Mesenchymal stem cell (in vitro differentiated cells and primary cell): ENCODE measurements at regions not wholly inside any gene's neighbourhood (a gene's known extent, or its start where the extent isn't known, plus 50 kb on each side); places are given as distances from the start of the nearest gene placed in this dataset.

Experiments
- DNase-seq: peaks from one replicate; pipeline ENCODE4 v3.0.0-alpha.2; 2013
- H2AFZ ChIP-seq: one replicate; pipeline ENCODE4 v1.6.1; 2013; ENCODE audit warnings: low read depth, mild to moderate bottlenecking, control low read depth, inconsistent platforms, low read length, moderate library complexity
- H2AK5ac ChIP-seq: 2 replicates; pipeline ENCODE4 v1.6.1; 2013; ENCODE audit warnings: low read length, moderate library complexity, mild to moderate bottlenecking, inconsistent platforms; ENCODE audit not compliant: severe bottlenecking
- H2BK120ac ChIP-seq: one replicate; pipeline ENCODE4 v1.6.1; 2013; ENCODE audit warnings: low read depth, mild to moderate bottlenecking, inconsistent platforms, low read length, moderate library complexity
- H2BK12ac ChIP-seq, 2 experiments: one replicate each; pipeline ENCODE4 v1.6.1; 2013; ENCODE audit warnings: inconsistent platforms in 2 of 2, low read length in 2 of 2, mild to moderate bottlenecking in 2 of 2, moderate library complexity in 2 of 2, control low read depth in 1 of 2
- H2BK15ac ChIP-seq: one replicate; pipeline ENCODE4 v1.6.1; 2013; ENCODE audit warnings: mild to moderate bottlenecking, low read depth, inconsistent platforms; ENCODE audit not compliant: poor library complexity, severe bottlenecking
- H2BK5ac ChIP-seq: 2 replicates; pipeline ENCODE4 v1.6.1; 2013; ENCODE audit warnings: low read depth, mild to moderate bottlenecking, low read length, control low read depth, inconsistent platforms; ENCODE audit not compliant: poor library complexity, severe bottlenecking
- H3K14ac ChIP-seq, 2 experiments: one replicate each; pipeline ENCODE4 v1.6.1; 2013; ENCODE audit warnings: inconsistent platforms in 2 of 2, low read length in 2 of 2, control low read depth in 1 of 2, mild to moderate bottlenecking in 1 of 2, moderate library complexity in 1 of 2
- H3K18ac ChIP-seq, 2 experiments: one replicate each; pipeline ENCODE4 v1.6.1; 2013; ENCODE audit warnings: inconsistent platforms in 2 of 2, low read length in 2 of 2, control low read depth in 1 of 2, low read depth in 1 of 2, mild to moderate bottlenecking in 1 of 2
- H3K23ac ChIP-seq, 2 experiments: one replicate each; pipeline ENCODE4 v1.6.1; 2013; ENCODE audit warnings: inconsistent platforms in 2 of 2, low read length in 2 of 2, mild to moderate bottlenecking in 2 of 2, moderate library complexity in 2 of 2, control low read depth in 1 of 2
- H3K27ac ChIP-seq: 2 replicates; pipeline ENCODE4 v1.5.1; 2013; ENCODE audit warnings: mild to moderate bottlenecking, moderate library complexity, low read length, control low read depth, inconsistent platforms; ENCODE audit not compliant: poor library complexity, severe bottlenecking
- H3K27me3 ChIP-seq, 2 experiments: 2 replicates each; pipeline versions ENCODE4 v1.6.1 to v1.7.0; 2013; ENCODE audit warnings: low read length in 2 of 2, mild to moderate bottlenecking in 2 of 2, moderate library complexity in 2 of 2, control low read depth in 1 of 2, inconsistent platforms in 1 of 2; ENCODE audit not compliant: control insufficient read depth in 1 of 2, insufficient read depth in 1 of 2
- H3K36me3 ChIP-seq, 2 experiments: 2 replicates each; pipeline versions ENCODE4 v1.6.1 to v1.7.0; 2013; ENCODE audit warnings: low read length in 2 of 2, control low read depth in 1 of 2, inconsistent platforms in 1 of 2, low read depth in 1 of 2, mild to moderate bottlenecking in 1 of 2; ENCODE audit not compliant: insufficient read depth in 2 of 2, control insufficient read depth in 1 of 2
- H3K4ac ChIP-seq, 2 experiments: one replicate each; pipeline ENCODE4 v1.6.1; 2013; ENCODE audit warnings: inconsistent platforms in 2 of 2, low read length in 2 of 2, mild to moderate bottlenecking in 2 of 2, moderate library complexity in 2 of 2, control low read depth in 1 of 2, low read depth in 1 of 2
- H3K4me1 ChIP-seq: 2 replicates; pipeline ENCODE4 v1.6.1; 2013; ENCODE audit warnings: low read depth, low read length, control low read depth; ENCODE audit not compliant: control insufficient read depth, insufficient read depth
- H3K4me2 ChIP-seq: 2 replicates; pipeline ENCODE4 v1.6.1; 2013; ENCODE audit warnings: low read length, mild to moderate bottlenecking, inconsistent platforms; ENCODE audit not compliant: poor library complexity, severe bottlenecking
- H3K4me3 ChIP-seq, 2 experiments: 2 replicates each; pipeline versions ENCODE4 v1.5.1 to v1.7.0; 2013; ENCODE audit warnings: low read length in 2 of 2, mild to moderate bottlenecking in 2 of 2, control low read depth in 1 of 2, low read depth in 1 of 2; ENCODE audit not compliant: insufficient read depth in 1 of 2
- H3K79me1 ChIP-seq: replicated peaks from 2 replicates; pipeline ENCODE4 v1.6.1; 2013; ENCODE audit warnings: mild to moderate bottlenecking, control low read depth, low read length, inconsistent platforms; ENCODE audit not compliant: poor library complexity, severe bottlenecking
- H3K9ac ChIP-seq: 2 replicates; pipeline ENCODE4 v1.7.0; 2013; ENCODE audit warnings: mild to moderate bottlenecking, low read length, moderate library complexity
- H3K9me3 ChIP-seq: 2 replicates; pipeline ENCODE4 v1.7.0; 2013; ENCODE audit warnings: mild to moderate bottlenecking, low read length; ENCODE audit not compliant: control insufficient read depth
- H4K8ac ChIP-seq: one replicate; pipeline ENCODE4 v1.6.1; 2013; ENCODE audit warnings: inconsistent platforms, mild to moderate bottlenecking, low read length, moderate library complexity
- H4K91ac ChIP-seq: one replicate; pipeline ENCODE4 v1.6.1; 2013; ENCODE audit warnings: mild to moderate bottlenecking, low read length, inconsistent platforms
- WGBS: methylation state at CpG from one replicate; pipeline ENCODE4 v1.1.7; 2013; ENCODE audit warnings: mixed read lengths; 5-methylcytosine and 5-hydroxymethylcytosine counted together

GRCh38 chr10:101299211-101299610 lies 54.8 kb upstream of the BTRC start:
- H2BK120ac ChIP-seq: no peak overlapping the region
- peaks cover 83 to 86% of the 10 kb centered on the region in 2 experiments for H3K27me3 ChIP-seq
- no peak overlapping the region for H2BK5ac ChIP-seq
- H3K4me2 ChIP-seq: no peak overlapping the region
- H4K8ac ChIP-seq: no peak overlapping the region
- no peak overlapping the region for H2AK5ac ChIP-seq
- no peak overlapping the region for H3K9ac ChIP-seq
- H3K4me1 ChIP-seq: no peaks in the 10 kb centered on the region
- H2AFZ ChIP-seq: no peak overlapping the region
- H3K4ac ChIP-seq: no peak overlapping the region
- no peak overlapping the region for H3K23ac ChIP-seq
- no peak for DNase-seq
- no peak overlapping the region for H2BK12ac ChIP-seq
- H3K18ac ChIP-seq: no peak overlapping the region
- no peak overlapping the region for H2BK15ac ChIP-seq
- WGBS: 61% methylated on average over 3 of the region's 6 CpGs
- H3K14ac ChIP-seq: no peak overlapping the region
- no peaks in the 10 kb centered on the region for H3K79me1 ChIP-seq
- no peaks in the 10 kb centered on the region for H3K36me3 ChIP-seq
- H3K9me3 ChIP-seq: no peaks in the 10 kb centered on the region
- no peak overlapping the region for H4K91ac ChIP-seq
- H3K4me3 ChIP-seq: no peak overlapping the region
- H3K27ac ChIP-seq: no peak overlapping the region

- Histone ChIP-seq H3K27ac (no peak overlapping the region), H2BK12ac (no peak overlapping the region)
- 33% methylated on average over 2 of the region's 2 CpGs for WGBS
Observed at GRCh38 chr10:101301111-101301731, 52.7 kb upstream of the BTRC start.

GRCh38 chr10:101303087-101303703 lies 50.8 kb upstream of the BTRC start:
- Histone ChIP-seq H2BK120ac (no peak overlapping the region), H2AFZ (no peak overlapping the region), H3K4me3 (no peak overlapping the region), H4K91ac (no peak overlapping the region), H3K9ac (no peak overlapping the region), H2BK5ac (no peak overlapping the region), H3K23ac (no peak overlapping the region), H3K4ac (no peak overlapping the region), H4K8ac (no peak overlapping the region), H3K14ac (no peak overlapping the region), H2BK15ac (no peak overlapping the region), H3K18ac (no peak overlapping the region), H3K4me2 (no peak overlapping the region), H3K27me3 (peaks cover 88 to 91% of the 10 kb centered on the region in 2 experiments), H3K27ac (no peak overlapping the region), H2BK12ac (no peak overlapping the region), H3K36me3 (no peaks in the 10 kb centered on the region), H2AK5ac (no peak overlapping the region), H3K79me1 (no peaks in the 10 kb centered on the region), H3K4me1 (no peaks in the 10 kb centered on the region), H3K9me3 (no peaks in the 10 kb centered on the region)
- WGBS: 30% methylated on average over 2 of the region's 4 CpGs
- no peak for DNase-seq

More at GRCh38 chr10:101301111-101301731, 52.7 kb upstream of the BTRC start:
- no peak overlapping the region for H3K18ac ChIP-seq
- DNase-seq: peak; percentile 26
- no peak overlapping the region for H3K14ac ChIP-seq
- no peak overlapping the region for H3K4me2 ChIP-seq
- no peak overlapping the region for H4K8ac ChIP-seq
- no peaks in the 10 kb centered on the region for H3K79me1 ChIP-seq
- no peak overlapping the region for H2AK5ac ChIP-seq
- H2BK15ac ChIP-seq: no peak overlapping the region
- no peaks in the 10 kb centered on the region for H3K36me3 ChIP-seq
- H4K91ac ChIP-seq: no peak overlapping the region
- no peak overlapping the region for H2BK5ac ChIP-seq
- no peak overlapping the region for H3K23ac ChIP-seq
- no peaks in the 10 kb centered on the region for H3K4me1 ChIP-seq
- H3K4ac ChIP-seq: no peak overlapping the region
- H2AFZ ChIP-seq: no peak overlapping the region
- H3K9me3 ChIP-seq: no peaks in the 10 kb centered on the region
- no peak overlapping the region for H3K4me3 ChIP-seq
- peaks cover 85 to 87% of the 10 kb centered on the region in 2 experiments for H3K27me3 ChIP-seq
- H3K9ac ChIP-seq: no peak overlapping the region
- no peak overlapping the region for H2BK120ac ChIP-seq
